PFSK-1 (cell line): ENCODE measurements at regions not wholly inside any gene's neighbourhood (a gene's known extent, or its start where the extent isn't known, plus 50 kb on each side); places are given as distances from the start of the nearest gene placed in this dataset.

Source experiments
- FOXP2 ChIP-seq: optimal IDR thresholded peaks from 2 replicates; pipeline ENCODE3; 2011; ENCODE audit warnings: borderline replicate concordance, control low read depth, inconsistent platforms; ENCODE audit not compliant: insufficient read depth; ENCODE audit errors: extremely low read length, extremely low read depth
- POLR2AphosphoS5 ChIP-seq: IDR thresholded peaks from 2 replicates; pipeline ENCODE4 v1.6.1; 2012; ENCODE audit warnings: low read depth, mild to moderate bottlenecking, control low read depth, low read length, moderate library complexity
- SIN3A ChIP-seq: IDR thresholded peaks from 2 replicates; pipeline ENCODE4 v1.6.1; 2012; ENCODE audit warnings: mild to moderate bottlenecking, low read length, moderate library complexity, borderline replicate concordance; ENCODE audit not compliant: insufficient read depth
- TAF1 ChIP-seq: IDR thresholded peaks from 2 replicates; pipeline ENCODE4 v1.6.1; 2012; ENCODE audit warnings: low read length, control low read depth, borderline replicate concordance; ENCODE audit not compliant: insufficient read depth
- TF ChIP-seq, protein P1 (sequence below), 2 experiments: IDR thresholded peaks; 2 replicates each; pipeline versions ENCODE4 v1.6.1 to v1.8.0; 2011 to 2012; ENCODE audit warnings: low read depth in 2 of 2, low read length in 2 of 2, control low read depth in 1 of 2, inconsistent platforms in 1 of 2, mild to moderate bottlenecking in 1 of 2, moderate library complexity in 1 of 2; ENCODE audit not compliant: insufficient read depth in 1 of 2

DNA sequence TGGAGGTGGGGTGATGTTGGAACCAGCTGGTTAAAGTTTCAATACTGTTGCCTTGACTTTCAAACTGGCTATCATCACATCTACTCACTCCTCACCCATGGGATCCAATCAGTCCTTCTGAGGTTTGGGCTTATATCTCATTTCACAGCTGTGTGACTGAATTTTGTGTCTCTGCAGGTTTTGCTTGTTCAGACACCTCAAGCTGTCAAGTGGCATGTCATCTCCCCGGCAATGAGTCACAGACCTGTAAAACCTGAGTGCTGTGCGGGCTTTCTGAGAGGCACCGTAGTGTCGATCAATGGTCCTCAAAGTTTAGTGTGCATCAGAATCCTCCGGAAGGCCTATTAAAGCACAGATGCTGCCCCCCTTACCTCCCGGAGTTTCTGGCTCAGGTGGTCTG, 86.4 kb upstream of the RORA start:
- TF ChIP-seq POLR2AphosphoS5 = no peak
- no peak for TF ChIP-seq TAF1
- TF ChIP-seq, protein P1, sequence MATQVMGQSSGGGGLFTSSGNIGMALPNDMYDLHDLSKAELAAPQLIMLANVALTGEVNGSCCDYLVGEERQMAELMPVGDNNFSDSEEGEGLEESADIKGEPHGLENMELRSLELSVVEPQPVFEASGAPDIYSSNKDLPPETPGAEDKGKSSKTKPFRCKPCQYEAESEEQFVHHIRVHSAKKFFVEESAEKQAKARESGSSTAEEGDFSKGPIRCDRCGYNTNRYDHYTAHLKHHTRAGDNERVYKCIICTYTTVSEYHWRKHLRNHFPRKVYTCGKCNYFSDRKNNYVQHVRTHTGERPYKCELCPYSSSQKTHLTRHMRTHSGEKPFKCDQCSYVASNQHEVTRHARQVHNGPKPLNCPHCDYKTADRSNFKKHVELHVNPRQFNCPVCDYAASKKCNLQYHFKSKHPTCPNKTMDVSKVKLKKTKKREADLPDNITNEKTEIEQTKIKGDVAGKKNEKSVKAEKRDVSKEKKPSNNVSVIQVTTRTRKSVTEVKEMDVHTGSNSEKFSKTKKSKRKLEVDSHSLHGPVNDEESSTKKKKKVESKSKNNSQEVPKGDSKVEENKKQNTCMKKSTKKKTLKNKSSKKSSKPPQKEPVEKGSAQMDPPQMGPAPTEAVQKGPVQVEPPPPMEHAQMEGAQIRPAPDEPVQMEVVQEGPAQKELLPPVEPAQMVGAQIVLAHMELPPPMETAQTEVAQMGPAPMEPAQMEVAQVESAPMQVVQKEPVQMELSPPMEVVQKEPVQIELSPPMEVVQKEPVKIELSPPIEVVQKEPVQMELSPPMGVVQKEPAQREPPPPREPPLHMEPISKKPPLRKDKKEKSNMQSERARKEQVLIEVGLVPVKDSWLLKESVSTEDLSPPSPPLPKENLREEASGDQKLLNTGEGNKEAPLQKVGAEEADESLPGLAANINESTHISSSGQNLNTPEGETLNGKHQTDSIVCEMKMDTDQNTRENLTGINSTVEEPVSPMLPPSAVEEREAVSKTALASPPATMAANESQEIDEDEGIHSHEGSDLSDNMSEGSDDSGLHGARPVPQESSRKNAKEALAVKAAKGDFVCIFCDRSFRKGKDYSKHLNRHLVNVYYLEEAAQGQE (IDR thresholded peaks at IDR 0.05; ENCODE audit: insufficient read depth in 1 of 2, low read depth in 2 of 2, low read length in 2 of 2) = no peak
- TF ChIP-seq SIN3A = no peak

DNA sequence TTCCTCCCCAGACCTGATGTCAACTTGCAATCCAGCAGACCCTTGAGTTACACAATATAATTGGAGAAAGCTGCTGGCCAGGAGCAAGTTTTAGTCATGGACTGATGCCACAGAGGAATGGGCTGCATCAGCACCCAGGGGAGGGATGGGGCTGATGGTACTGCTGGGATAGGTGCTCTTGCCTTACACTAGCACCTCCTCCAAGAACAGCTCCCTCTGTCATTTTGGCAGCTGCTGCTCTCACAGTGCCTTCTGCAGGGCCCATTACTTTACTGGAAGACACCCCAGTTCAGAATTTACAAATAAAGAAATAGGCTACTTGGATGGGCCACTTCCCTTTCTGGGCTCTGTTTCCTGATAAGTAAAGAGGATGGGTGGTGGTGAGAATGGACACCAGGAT, 85.3 kb upstream of the RORA start:
- no peak for TF ChIP-seq FOXP2
- TF ChIP-seq SIN3A = no peak
- TF ChIP-seq, protein P1 (IDR thresholded peaks at IDR 0.05; ENCODE audit: insufficient read depth in 1 of 2, low read depth in 2 of 2, low read length in 2 of 2) = 0 out of 4 replicates have a peak, but pooled peaks of 1 of the 2 experiments have one; percentile 48
- TF ChIP-seq POLR2AphosphoS5 = no peak
- no peak for TF ChIP-seq TAF1

DNA sequence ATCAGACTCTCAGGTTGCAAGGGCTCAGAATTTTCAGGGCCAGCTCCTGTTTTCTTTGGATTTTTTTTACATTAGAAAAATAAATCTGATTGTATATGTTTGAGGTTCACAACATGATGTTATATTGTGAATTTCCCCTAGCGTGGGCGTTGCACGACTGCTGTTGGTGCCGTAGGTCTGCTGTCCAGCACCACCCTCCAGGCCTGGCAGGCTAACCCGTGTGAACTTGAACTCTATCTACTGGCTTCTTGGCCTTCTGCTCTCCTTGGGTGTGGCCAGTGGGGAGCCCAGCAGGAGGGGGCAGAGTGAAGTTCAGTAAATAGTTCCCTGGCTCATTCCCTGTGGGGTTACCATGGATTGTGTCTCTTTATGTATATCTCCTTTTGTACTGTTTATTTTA, 80.5 kb upstream of the RORA start:
- TF ChIP-seq FOXP2 = no peak
- TF ChIP-seq, protein P1 (IDR thresholded peaks at IDR 0.05; ENCODE audit: insufficient read depth in 1 of 2, low read depth in 2 of 2, low read length in 2 of 2) = peak in 1 of 2 experiments; percentile 71; a peak in 2 of 4 replicates

DNA sequence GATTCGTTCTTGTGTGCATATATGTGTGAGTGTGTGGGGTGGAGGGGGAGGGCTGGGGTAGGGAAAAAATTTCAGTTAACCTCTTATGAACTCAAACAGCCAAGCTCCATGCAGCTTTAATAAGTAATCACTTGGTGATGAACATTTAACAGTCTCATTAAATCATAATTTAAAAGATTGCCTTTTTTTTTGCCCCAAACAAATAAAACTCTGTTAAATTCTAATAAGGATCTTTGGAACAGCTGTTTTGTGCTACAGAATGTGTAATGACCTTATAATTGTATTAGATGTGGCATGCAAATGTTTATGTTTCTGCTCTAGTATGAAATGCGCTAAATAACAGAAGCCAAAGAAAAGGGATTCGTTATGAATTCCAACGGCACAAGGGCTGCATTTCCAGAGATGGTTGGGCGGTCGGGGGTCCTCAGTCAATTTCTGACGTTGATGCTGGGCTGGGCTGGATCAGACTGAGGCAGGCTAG, 80.0 kb upstream of the RORA start:
- TF ChIP-seq SIN3A (no peak), FOXP2 (no peak), POLR2AphosphoS5 (no peak), TAF1 (no peak)
- TF ChIP-seq, protein P1 (IDR thresholded peaks at IDR 0.05; ENCODE audit: insufficient read depth in 1 of 2, low read depth in 2 of 2, low read length in 2 of 2) = no peak

DNA sequence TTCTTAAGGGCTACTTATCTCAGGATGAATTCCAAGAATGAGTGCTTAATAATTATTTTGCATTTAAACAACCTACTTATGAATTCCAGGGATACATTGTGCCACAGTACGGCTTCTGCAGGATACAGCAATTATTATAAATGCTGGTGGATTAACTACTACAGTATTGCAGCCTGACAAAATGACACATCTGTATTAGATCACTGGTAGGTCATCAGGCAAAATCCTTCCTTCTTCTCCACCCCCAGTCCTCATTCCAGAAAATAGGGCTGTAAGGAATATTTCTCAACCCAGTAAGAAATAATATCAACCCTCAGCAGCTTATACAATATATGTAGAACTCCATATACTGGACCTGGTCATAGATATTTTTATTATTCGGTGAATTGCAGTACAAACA, 79.3 kb upstream of the RORA start:
- TF ChIP-seq TAF1 (no peak), FOXP2 (no peak), POLR2AphosphoS5 (no peak), SIN3A (no peak)
- TF ChIP-seq, protein P1 (IDR thresholded peaks at IDR 0.05; ENCODE audit: insufficient read depth in 1 of 2, low read depth in 2 of 2, low read length in 2 of 2) = no peak
